ENCODE measurements at regions not wholly inside any gene's neighbourhood (a gene's known extent, or its start where the extent isn't known, plus 50 kb on each side); places are given as distances from the start of the nearest gene placed in this dataset.

- H4K20me1 ChIP-seq (ENCODE audit: insufficient read depth, low read length), result no peaks in the 10 kb centered on the region
- H3K27me3 Mint-ChIP-seq (ENCODE audit: low read depth in 3 of 3), result peaks cover 2 to 6% (median 3%) of the 10 kb centered on the region in 3 donors
Observed at GRCh38 chr4:176011529-176011928, 54.1 kb upstream of the WDR17 start.

GRCh38 chr4:176013476-176014247 lies 52.0 kb upstream of the WDR17 start:
- H3K9me3 Mint-ChIP-seq, result peaks cover 0 to 4% (median 1%) of the 10 kb centered on the region in 7 donors
- intact Hi-C loops (cut with micrococcal nuclease), result no loop called here

More at GRCh38 chr4:176011529-176011928, 54.1 kb upstream of the WDR17 start:
- H2AFZ ChIP-seq (ENCODE audit: insufficient read depth, low read depth, low read length, poor library complexity, severe bottlenecking), result no peak overlapping the region
- no peak overlapping the region for H3K4me3 ChIP-seq (replicated peaks in 1 of 3; ENCODE audit: low read depth in 2 of 3, low read length in 3 of 3)
- H3K27ac ChIP-seq (ENCODE audit: low read depth in 1 of 2, low read length in 2 of 2), result no peak overlapping the region
- Mint-ChIP-seq H3K4me1 (peaks cover 25% of the 10 kb centered on the region), H3K36me3 (no peaks in the 10 kb centered on the region), H3K4me3 (no peak overlapping the region), H3K27ac (no peak overlapping the region), H3K9me3 (peaks cover 0 to 4% (median 1%) of the 10 kb centered on the region in 7 donors)
- H3K9me3 ChIP-seq (replicated peaks in 1 of 2; ENCODE audit: control insufficient read depth in 1 of 2, insufficient read depth in 1 of 2, low read length in 2 of 2), result no peaks in the 10 kb centered on the region
- H3K9ac ChIP-seq (ENCODE audit: insufficient read depth, low read length, poor library complexity, severe bottlenecking), result no peak overlapping the region
- no peak for DNase-seq
- TF ChIP-seq CTCF (IDR thresholded peaks at IDR 0.05), result no peak
- intact Hi-C loops (cut with micrococcal nuclease), result no loop called here
- no peak overlapping the region for H3K4me2 ChIP-seq (replicated peaks; ENCODE audit: extremely low read depth, low read length, poor library complexity, severe bottlenecking)
- H3K4me1 ChIP-seq (ENCODE audit: control insufficient read depth in 1 of 2, insufficient read depth in 2 of 2, low read length in 2 of 2), result peaks cover 20 to 21% of the 10 kb centered on the region in 2 donors
- H3K79me2 ChIP-seq (ENCODE audit: insufficient read depth, low read length), result no peaks in the 10 kb centered on the region
- H3K36me3 ChIP-seq (replicated peaks in 1 of 2; ENCODE audit: control insufficient read depth in 1 of 2, insufficient read depth in 2 of 2, low read length in 2 of 2), result no peaks in the 10 kb centered on the region
- WGBS (ENCODE audit: insufficient coverage), result no CpG with 5 or more reads among the region's 2 CpGs
- H3K27me3 ChIP-seq (ENCODE audit: control insufficient read depth in 2 of 2, insufficient read depth in 2 of 2, low read length in 2 of 2), result no peaks in the 10 kb centered on the region

More at GRCh38 chr4:176013476-176014247, 52.0 kb upstream of the WDR17 start:
- Histone ChIP-seq H3K9me3 (replicated peaks in 1 of 2; ENCODE audit: control insufficient read depth in 1 of 2, insufficient read depth in 1 of 2, low read length in 2 of 2) (no peaks in the 10 kb centered on the region), H3K9ac (ENCODE audit: insufficient read depth, low read length, poor library complexity, severe bottlenecking) (no peak overlapping the region), H3K79me2 (ENCODE audit: insufficient read depth, low read length) (no peaks in the 10 kb centered on the region), H3K4me2 (replicated peaks; ENCODE audit: extremely low read depth, low read length, poor library complexity, severe bottlenecking) (no peak overlapping the region), H3K4me3 (replicated peaks in 1 of 3; ENCODE audit: low read depth in 2 of 3, low read length in 3 of 3) (no peak overlapping the region), H3K36me3 (replicated peaks in 1 of 2; ENCODE audit: control insufficient read depth in 1 of 2, insufficient read depth in 2 of 2, low read length in 2 of 2) (no peaks in the 10 kb centered on the region), H4K20me1 (ENCODE audit: insufficient read depth, low read length) (no peaks in the 10 kb centered on the region), H2AFZ (ENCODE audit: insufficient read depth, low read depth, low read length, poor library complexity, severe bottlenecking) (no peak overlapping the region), H3K27ac (ENCODE audit: low read depth in 1 of 2, low read length in 2 of 2) (peak overlapping the region in 1 of 2 donors; percentile 33), H3K4me1 (ENCODE audit: control insufficient read depth in 1 of 2, insufficient read depth in 2 of 2, low read length in 2 of 2) (peaks cover 20 to 21% of the 10 kb centered on the region in 2 donors), H3K27me3 (ENCODE audit: control insufficient read depth in 2 of 2, insufficient read depth in 2 of 2, low read length in 2 of 2) (no peaks in the 10 kb centered on the region)
- peak; percentile 16 to 43 (median 40) for DNase-seq
- Mint-ChIP-seq H3K27ac (peak overlapping the region in 3 of 7 donors; percentile 30 to 51 (median 40)), H3K4me1 (peaks cover 25% of the 10 kb centered on the region), H3K4me3 (no peak overlapping the region), H3K27me3 (ENCODE audit: low read depth in 3 of 3) (peaks cover 2 to 6% (median 3%) of the 10 kb centered on the region in 3 donors), H3K36me3 (no peaks in the 10 kb centered on the region)
- TF ChIP-seq CTCF (IDR thresholded peaks at IDR 0.05), result no peak
- WGBS (ENCODE audit: insufficient coverage), result 8% methylated on average over 4 of the region's 8 CpGs

Measured in CD14-positive monocyte (primary cell).